Embryonic facial prominence (tissue), 1 donor: ENCODE measurements at regions not wholly inside any gene's neighbourhood (a gene's known extent, or its start where the extent isn't known, plus 50 kb on each side); places are given as distances from the start of the nearest gene placed in this dataset.
"Not testable (repeated sequence)": the region's sequence is repeated elsewhere in the genome, so short reads cannot be mapped to it uniquely, and the experiment has no call there.

ENCODE experiments used
- DNase-seq: peaks from one replicate; pipeline ENCODE4 v3.0.0-alpha.2; 2016; ENCODE audit errors: extremely low spot score

DNA sequence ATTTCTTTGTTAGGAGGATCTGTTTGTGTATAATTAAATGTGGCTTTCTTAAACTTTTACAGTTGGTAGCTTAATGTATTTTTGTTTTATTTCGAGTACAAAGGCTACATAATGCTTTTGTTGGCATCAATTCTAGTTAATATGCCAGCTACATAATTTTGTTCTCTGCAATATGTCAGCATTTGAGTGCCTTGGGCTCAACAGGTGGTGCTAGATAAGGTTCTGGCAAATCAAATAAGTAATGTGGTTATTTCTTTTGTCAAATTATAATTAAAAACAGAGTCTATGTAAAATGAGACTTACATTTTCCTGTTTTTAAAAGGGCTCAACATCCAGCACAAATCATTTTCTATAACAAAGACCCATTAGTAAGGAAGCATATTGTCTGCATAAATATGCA lies 410.6 kb upstream of the NR5A2 start:
- DNase-seq, result peak; percentile 45

DNA sequence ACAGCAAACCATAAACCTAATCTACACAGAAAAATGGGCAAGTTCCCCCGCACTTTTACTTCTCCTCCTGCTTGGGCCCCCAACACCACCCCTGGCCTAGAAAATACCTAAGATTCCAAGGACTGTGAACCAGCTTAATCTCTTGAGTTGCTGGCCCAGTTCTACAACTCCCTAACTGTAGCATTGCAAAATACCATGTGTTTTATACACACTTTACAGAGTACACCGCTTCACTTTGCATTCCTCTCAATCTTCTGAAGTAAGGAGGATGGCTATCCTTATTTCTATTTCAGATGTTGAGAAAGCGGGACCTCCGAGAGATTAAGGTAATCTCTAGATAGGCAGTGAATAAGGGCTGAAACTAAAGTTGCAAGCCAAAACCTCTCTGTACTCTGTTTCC lies 408.3 kb upstream of the NR5A2 start:
- no peak for DNase-seq

DNA sequence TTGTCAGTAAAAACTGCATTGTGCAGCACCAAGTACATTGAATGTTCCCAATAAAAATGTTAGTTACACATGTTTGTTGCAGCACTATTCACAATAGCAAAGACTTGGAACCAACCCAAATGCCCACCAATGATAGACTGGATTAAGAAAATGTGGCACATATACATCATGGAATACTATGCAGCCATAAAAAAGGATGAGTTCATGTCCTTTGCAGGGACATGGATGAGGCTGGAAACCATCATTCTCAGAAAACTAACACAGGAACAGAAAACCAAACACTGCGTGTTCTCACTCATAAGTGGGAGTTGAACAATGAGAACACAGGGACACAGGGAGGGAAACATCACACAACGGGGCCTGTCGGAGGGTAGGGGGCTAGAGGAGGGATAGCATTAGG lies 401.3 kb upstream of the NR5A2 start:
- not testable (repeated sequence) for DNase-seq

DNA sequence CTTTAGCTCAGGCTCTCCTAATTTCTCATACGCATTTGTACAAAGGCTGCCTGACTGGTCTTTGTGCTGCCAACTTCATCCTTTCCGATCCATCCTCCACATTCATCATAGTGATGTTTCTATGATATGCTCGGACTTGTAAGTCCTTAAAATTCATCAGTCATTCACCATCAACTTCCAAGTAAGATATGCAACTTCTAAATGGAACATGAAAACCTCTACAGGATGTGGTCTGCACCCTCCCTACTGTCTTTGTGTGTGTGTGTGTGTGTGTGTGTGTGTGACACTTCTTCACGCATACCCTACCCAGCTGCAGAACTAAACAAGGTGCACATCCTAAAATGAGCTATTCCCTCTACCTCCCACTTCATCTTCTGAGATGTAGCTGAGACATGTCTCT lies 397.9 kb upstream of the NR5A2 start:
- no peak for DNase-seq

DNA sequence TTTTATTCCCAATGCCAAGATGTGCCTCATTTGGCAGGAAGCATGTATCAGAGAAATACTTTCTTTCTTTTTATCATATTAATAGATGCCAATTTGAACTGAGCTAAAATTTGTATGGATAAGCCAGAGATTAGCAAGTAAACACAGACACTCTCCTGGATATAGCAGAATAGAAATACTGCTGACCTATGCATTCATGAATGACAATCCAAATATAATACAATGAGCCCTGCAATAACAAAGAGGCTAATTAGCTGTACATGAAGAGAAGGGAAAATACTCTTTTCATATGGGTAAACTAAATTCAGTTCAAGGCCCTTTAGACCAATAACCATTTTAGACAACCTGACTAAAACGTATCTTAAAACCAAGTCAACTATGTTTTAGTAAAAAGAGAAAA lies 388.1 kb upstream of the NR5A2 start:
- no peak for DNase-seq

DNA sequence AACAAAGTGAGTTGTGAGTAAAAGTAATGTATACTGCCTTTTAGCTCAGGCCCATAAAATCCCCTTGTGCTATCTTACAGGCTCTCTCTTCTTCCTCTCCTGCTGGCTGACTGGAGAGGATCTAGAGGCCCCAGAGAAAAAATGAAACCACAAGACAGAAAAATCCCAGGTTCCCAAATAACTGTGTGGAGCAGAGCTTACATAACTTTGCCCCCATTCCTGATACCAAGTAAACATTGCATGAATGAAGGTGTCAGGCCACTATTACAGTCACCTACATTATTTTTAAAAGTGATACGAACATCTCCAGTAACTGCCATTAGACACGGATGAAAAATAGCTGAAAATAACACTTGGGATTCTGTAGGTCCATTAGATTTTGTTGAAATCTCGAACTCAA lies 386.0 kb upstream of the NR5A2 start:
- DNase-seq, result no peak

DNA sequence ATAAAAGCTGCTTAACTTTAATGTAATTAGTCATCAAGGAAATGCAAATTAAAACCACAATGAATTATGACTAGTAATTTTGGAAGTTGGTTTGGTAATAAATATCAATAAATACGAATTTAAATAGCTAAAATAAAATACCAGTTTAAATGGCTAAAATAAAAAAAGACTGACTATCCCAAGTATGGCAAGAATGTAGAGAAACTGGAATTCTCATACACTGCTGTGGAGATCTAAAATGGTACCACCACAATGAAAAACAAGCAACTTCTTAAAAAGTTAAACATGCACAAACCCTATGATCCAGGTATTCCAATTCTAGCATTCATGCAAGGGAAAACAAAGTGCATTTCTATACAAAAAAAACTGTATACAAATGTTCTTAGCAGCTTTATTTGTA lies 382.6 kb upstream of the NR5A2 start:
- no peak for DNase-seq

DNA sequence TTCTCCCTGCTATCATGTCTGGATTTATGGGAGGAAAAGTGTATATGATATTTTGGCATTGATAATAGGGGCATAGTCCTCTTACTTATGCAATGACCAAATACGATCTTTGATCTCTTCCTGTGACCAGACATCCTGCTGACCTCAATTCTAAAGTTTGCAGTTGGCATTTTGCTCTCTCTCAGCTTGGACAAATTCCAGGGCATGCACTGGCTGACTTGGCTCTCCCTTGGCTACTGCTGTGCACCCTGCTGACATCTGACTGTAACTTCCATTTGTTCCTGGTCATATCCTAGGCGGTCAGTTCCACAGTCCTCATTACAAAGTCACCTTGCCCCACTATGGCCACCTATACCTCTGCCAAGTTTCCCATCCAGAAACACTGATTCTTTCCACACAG lies 380.7 kb upstream of the NR5A2 start:
- DNase-seq, result no peak

DNA sequence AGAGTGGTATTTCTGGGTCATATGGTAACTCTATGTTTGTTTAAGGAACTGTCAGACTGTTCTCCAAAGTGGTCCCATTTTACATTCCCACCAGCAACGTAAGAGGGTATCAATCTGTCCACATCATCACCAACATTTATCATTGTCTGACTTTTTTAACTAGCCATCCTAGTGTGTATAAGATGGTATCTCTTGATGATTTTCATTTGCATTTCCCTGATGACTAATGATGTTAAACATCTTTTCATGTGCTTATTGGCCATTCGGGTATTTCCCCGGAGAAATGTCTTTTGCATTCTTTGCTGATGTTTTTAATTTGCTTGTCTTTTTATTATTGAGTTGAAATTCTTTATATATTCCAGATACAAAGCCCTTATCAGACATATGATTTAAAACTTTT lies 370.1 kb upstream of the NR5A2 start:
- no peak for DNase-seq

DNA sequence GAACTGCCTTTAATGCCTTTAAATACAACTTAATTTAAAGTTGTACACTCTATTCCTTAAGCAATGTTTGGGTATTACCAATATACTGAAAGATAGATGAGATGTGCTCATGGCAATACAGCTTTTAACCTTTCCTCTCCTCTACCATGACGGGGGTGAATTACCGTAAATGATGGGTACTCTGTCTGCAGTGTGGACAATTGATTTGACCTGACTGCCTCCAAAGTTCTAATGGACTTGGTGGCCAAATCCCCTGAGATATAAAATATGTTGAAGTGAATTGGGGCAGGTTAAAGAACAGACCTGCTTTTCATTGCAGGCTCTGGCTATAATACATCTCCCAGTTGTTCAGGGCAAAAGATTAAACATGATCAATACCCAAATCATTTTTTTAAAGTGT lies 367.4 kb upstream of the NR5A2 start:
- no peak for DNase-seq

DNA sequence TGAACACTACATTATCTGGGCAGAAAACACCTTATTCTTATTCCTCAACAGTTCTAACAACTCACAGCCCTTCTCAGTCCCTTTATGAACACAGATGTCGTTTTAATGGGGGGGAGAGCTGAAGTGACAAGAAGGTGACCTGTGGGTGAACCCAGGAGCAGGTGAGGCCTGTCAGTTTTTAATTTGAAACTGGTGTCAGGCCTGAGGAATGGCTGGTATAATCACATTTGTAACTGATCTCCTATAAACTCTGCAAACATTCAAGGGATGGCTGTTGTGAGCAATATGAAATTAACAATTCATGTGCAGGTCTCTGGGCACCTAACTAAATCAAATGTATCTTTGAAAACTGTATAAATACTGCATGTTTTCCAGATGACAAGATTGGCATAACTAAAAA lies 362.1 kb upstream of the NR5A2 start:
- no peak for DNase-seq

DNA sequence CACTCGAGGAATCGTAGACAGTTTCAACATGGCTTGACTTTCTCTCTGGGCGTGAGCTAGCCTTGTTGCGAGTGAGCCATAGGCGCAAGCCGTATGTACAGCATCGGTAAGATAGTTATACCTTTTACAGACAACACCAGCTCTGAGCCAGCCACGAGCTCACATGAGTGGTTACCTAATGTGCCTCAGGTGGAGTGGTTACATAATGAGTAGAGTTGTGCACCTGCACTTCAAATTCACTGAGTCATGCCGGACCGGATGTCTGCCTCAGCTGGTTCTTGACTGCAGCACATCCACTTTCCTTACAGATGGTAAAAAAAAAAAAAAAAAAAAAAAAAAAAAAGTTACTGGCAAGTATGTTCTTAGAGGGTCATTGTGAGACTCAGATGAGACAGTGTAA lies 360.4 kb upstream of the NR5A2 start:
- DNase-seq, result no peak

DNA sequence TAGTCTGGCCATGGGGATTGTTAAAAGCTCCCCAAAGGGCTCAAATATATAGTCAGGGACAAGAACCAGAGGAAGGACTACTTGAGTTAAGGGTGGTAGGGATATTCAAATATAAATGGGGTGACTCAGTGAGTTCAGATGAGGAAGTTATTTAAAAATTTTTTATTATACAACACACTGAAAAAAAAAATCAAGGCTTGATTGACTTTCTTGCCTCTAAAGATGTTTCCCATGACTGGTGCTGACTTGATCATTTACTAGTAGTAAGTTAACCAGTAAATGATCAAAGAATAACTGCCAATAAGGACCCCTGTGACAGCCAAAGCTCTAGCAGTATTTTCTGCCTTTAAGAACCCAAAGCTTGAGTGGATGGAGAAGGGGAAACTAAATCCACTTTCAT lies 357.6 kb upstream of the NR5A2 start:
- no peak for DNase-seq

DNA sequence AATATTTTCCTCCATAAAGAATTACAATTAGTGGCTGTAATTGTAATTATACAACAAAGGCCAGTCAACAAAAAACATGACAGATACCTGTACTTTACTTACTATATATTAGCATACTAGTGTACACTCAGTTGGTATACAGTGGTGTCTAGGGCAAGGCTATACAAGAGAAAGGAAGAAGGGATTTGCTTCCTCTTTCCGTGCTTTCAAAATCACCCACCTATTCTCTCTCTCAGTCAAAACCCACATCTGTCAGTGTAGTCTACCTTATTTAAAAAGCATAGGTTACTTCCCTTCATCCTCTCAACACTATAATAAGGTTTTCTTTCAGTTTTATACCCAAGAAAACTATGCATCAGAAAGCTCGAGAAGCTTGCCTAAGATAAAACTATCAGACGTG lies 355.8 kb upstream of the NR5A2 start:
- no peak for DNase-seq

DNA sequence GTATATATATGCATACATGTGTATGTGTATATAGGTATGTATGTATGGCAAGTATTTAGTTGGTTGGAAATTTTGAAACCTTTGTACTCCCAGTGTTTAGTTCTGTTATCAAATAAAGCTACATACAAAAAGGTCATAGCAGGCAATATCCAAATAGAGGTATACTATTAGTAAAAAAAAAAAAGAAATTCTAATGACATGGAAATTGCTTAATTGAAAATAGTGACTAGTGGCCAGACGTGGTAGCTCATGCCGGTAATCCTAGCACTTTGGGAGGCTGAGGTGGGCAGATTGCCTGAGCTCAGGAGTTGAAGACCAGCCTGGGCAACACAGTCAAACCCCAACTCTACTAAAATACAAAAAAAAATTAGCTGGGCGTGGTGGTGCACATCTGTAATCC lies 351.6 kb upstream of the NR5A2 start:
- no peak for DNase-seq

DNA sequence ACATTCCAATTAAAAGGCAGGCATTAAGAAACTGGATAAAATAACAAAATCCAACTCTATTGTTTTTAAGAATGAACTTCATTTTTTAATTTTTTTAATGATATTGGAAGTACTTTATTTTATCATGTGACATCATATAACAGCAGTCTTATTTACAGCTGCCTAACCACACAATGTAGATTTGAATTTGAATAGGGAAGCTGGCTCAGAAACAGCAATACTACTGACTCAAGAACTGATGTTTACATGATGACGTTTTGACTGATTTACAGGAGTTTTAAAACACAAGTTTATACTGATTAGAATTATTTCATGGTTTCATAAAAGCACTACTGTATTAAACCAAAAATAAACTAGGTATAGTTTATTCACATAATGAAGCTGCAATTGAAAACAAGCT lies 348.7 kb upstream of the NR5A2 start:
- no peak for DNase-seq

DNA sequence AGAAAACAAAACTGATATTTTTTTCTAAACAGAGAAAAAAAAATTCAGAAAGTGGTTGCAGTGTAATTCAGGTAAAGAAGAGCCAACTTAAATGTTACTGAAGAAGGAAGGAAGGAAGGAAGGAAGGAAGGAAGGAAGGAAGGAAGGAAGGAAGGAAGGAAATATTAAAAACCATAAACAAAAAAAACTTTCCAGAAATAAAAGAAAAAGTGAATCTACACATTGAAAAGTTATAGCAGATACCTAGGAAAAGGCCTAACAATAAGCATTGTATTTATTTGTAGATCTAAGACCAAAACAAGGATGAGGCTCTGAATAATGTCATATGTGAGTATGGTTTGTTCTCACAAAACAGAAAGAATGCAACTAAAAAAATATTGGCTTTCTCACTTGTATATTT lies 345.4 kb upstream of the NR5A2 start:
- no peak for DNase-seq

DNA sequence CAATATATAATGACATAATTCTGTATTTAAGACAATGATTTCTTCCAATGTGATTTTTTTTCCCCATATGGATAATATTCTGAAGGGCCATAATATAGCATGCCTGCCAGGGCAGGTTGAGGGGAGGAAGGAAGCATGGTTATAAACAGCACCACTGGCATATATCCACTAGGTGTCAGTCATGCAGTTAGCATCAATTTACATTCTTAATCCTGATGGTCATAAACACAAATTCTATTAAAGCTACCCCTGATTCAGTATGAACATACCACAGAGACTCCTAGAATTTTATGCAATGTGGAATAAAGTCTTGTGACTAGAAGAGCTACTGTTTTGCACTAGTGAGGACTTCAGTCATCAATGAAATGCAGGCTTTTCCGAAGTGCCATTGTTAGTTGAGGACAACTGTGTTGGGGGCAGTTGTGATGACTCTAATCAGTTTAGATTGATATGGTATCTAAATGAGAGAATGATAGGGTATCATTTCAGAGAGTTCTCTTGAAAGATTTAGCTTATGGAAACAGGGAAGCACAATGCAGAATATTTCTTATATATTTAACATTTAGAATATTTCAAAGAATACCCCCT lies 342.7 kb upstream of the NR5A2 start:
- peak; percentile 60 for DNase-seq

DNA sequence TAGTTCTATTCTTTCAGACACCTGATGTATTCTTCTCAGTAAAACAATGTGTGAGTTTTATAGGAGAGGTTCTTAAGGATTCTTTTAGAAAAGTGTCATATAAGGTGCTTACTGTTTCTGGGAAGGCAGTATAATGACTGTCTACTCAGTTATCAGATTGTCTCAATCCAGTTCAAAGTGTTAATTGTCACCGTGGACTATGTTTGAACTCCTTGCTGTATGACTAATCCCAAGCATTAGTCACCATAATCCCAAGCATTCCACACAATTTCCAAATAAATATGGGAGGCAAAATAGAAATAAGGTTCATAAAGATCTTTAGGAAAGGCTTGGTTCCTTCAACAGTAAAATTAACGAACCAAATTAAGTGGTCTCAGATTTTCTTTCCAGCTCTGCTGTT lies 342.1 kb upstream of the NR5A2 start:
- no peak for DNase-seq

DNA sequence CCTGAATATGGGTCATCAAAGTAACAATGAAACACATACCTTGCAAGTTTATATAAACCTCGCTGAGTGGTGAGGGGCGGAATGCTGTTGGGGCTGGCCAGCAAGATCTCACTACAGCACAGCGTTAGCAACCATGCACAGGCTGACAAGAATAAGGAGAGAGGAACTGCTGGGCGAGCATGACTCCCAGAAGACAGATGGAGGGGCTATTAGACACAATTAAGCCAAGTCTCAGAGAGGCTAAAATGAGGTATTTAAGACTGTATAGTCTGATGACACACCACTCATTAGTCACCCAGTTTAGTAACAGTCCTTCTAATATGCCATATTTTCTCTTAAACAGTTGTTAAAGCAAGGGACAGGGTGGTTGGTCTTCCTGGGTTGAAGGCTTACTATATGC lies 340.2 kb upstream of the NR5A2 start:
- no peak for DNase-seq

DNA sequence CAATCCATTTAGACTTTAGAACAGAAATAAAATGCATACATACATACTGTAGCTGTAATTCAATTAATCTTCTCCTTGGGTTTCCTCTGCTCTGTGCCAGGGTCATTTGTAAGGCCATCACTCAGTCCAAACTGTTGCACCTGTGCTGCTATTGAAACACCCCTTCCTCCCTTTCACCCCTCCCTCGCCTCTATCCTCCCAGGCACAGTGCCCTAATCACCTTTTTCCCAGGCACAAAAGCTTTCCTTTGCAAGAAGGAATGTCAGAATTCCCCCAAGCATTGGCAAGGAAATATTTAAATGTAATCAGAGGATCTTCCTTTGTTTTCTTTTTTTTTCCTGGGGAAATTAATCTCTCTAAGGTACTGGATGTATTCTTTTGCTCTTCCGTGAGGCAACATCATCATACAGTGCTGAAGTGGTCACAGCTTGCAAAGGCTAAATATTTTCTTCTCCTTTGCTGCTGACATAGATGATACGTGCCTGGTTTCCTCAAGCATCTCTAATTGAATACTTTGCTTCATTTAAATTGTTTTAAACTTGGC lies 339.3 kb upstream of the NR5A2 start:
- no peak for DNase-seq

DNA sequence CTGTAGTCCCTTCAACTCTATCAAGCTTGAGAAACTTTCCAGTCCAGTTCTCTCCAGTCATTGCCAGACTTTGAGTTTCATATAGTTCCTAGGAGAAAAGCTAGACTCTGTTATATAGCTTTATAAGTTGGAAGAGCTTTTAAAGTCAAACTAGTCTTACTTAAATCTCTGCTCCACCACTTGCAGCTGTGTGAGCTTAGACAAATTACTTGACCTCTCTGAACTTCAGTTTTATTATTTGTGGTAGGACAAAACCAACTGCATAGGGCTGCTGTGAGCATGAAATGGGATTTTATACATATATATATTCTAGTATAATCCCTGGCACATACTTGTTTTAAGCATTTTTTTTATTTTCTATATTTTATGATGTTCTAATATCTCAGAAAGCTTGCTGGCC lies 338.7 kb upstream of the NR5A2 start:
- no peak for DNase-seq

DNA sequence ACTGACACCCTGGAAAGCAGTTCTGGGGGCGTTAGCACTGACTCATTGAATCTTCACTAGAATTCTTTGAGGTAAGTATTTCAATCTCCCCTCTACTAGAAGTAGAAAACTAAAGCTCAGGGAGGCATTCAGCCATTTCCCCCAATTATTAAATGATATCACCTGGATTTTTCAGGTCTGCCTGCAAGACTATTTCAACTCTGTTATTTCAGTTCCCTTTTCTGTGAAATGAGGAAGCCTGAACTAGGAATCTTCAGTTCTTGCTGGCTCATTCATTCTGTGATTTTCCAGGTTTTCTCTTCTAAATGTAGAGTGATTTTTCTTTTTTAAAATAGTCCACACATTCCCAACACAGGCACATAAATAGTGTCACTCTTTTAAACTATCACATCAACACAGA lies 337.0 kb upstream of the NR5A2 start:
- no peak for DNase-seq

DNA sequence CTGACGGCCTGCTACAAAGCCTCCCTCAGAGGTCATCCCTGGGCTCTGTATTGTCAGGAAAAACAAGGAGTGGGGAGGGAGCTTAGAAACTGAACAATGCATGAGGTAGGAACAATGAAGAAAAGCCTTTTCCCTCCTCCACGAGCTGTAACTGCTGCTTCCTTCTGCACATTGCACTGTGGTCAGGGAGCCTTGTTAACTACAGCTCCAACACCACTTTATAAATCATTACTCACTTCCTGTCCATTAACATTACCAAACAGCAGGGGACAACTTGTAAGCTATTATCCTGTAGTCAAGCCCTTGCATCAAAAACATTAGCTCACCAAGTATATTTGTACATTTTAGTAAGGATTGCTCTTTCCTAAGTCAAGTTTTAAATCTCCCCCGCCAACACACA lies 336.0 kb upstream of the NR5A2 start:
- DNase-seq, result no peak

DNA sequence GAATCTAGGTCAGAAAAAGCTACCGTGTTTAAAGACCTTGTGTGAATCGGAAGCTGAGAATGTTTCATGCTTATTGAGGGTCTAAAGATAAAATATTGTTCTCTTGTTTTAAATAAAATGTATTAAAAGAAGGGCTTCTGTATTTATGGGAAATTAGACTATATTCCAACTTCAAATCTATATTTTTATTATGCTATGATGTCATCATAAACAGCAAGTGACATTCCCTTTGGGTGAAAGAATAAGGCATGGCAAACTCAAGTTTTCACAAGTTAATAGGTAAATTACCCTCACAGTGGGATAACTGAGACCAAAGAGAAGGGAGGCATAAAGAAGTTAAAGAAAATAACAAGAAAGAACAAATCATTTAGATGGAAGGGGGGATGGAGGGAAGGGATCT lies 333.8 kb upstream of the NR5A2 start:
- no peak for DNase-seq
